ENCODE measurements at regions not wholly inside any gene's neighbourhood (a gene's known extent, or its start where the extent isn't known, plus 50 kb on each side); places are given as distances from the start of the nearest gene placed in this dataset.

DNA sequence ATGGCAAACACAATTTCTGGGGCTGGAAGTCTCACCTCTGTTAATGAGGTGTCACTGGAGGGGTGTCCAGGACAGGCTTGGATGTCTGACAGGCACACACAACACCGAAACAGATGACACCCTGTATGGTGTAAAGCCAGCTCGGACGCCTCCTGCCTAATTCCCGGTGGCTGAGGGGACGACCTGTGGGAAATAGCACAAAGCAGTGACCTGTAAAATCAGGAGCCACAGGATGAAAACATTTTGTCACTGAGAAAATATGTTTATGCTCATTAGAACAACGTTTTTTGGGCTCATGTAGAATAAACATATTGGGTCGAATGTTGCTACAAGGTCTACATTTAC lies 285.0 kb upstream of the RTL1 start:
- H3F3A ChIP-seq (ENCODE audit: insufficient read depth): no peaks in the 10 kb centered on the region
- H3K27ac ChIP-seq (ENCODE audit: low read depth, low read length): no peak overlapping the region
- no peak overlapping the region for H3K9ac ChIP-seq (ENCODE audit: low read length)
- no peaks in the 10 kb centered on the region for H3K9me2 ChIP-seq (replicated peaks; ENCODE audit: insufficient read depth, low read length)
- H4K20me1 ChIP-seq (ENCODE audit: low read depth, low read length): no peaks in the 10 kb centered on the region
- H3K4me3 ChIP-seq (ENCODE audit: insufficient read depth, low read length, poor library complexity, severe bottlenecking): no peak overlapping the region
- TF ChIP-seq, protein P1, sequence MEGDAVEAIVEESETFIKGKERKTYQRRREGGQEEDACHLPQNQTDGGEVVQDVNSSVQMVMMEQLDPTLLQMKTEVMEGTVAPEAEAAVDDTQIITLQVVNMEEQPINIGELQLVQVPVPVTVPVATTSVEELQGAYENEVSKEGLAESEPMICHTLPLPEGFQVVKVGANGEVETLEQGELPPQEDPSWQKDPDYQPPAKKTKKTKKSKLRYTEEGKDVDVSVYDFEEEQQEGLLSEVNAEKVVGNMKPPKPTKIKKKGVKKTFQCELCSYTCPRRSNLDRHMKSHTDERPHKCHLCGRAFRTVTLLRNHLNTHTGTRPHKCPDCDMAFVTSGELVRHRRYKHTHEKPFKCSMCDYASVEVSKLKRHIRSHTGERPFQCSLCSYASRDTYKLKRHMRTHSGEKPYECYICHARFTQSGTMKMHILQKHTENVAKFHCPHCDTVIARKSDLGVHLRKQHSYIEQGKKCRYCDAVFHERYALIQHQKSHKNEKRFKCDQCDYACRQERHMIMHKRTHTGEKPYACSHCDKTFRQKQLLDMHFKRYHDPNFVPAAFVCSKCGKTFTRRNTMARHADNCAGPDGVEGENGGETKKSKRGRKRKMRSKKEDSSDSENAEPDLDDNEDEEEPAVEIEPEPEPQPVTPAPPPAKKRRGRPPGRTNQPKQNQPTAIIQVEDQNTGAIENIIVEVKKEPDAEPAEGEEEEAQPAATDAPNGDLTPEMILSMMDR (IDR thresholded peaks at IDR 0.05; ENCODE audit: insufficient read depth, low read length, poor library complexity, severe bottlenecking): no peak
- TF ChIP-seq EZH2phosphoT487 (conservative IDR thresholded peaks at IDR 0.05; ENCODE audit: low read length): no peak
- no peaks in the 10 kb centered on the region for H3K9me3 ChIP-seq (ENCODE audit: insufficient read depth, low read length)
- H3K4me2 ChIP-seq (ENCODE audit: low read depth, low read length, poor library complexity, severe bottlenecking): no peak overlapping the region
- no peaks in the 10 kb centered on the region for H3K79me2 ChIP-seq (ENCODE audit: insufficient read depth, low read length)
- no peaks in the 10 kb centered on the region for H3K27me3 ChIP-seq (ENCODE audit: low read length)
- H2AFZ ChIP-seq (ENCODE audit: low read depth, low read length, severe bottlenecking): no peak overlapping the region
- no peaks in the 10 kb centered on the region for H3K36me3 ChIP-seq (ENCODE audit: low read length)

DNA sequence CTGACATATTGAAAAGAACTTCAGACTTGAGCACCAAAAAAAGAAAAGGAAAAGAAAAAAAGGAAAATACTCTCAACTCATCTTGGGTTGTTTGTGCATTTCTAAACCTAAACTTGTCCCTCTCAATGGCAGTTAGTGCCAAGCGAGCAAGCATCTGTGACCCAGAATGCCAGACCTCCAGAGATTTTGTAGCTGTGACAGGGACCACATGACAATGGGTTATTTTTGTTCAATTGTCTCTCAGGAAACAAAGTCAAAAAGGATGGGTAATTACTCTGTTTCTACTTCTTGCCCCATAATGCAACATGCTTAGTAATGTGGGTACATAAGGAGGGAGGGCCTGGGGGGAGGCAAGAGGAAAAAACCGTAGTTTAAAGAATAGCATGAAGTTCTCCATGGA lies 285.7 kb upstream of the RTL1 start:
- H2AFZ ChIP-seq (ENCODE audit: low read depth, low read length, severe bottlenecking): no peak overlapping the region
- H3K4me3 ChIP-seq (ENCODE audit: insufficient read depth, low read length, poor library complexity, severe bottlenecking): no peak overlapping the region
- no peaks in the 10 kb centered on the region for H3K79me2 ChIP-seq (ENCODE audit: insufficient read depth, low read length)
- no peaks in the 10 kb centered on the region for H3K36me3 ChIP-seq (ENCODE audit: low read length)
- H3K9me3 ChIP-seq (ENCODE audit: insufficient read depth, low read length): no peaks in the 10 kb centered on the region
- H3K9ac ChIP-seq (ENCODE audit: low read length): no peak overlapping the region
- no peak overlapping the region for H3K4me2 ChIP-seq (ENCODE audit: low read depth, low read length, poor library complexity, severe bottlenecking)
- no peaks in the 10 kb centered on the region for H3K27me3 ChIP-seq (ENCODE audit: low read length)
- no peak overlapping the region for H3K27ac ChIP-seq (ENCODE audit: low read depth, low read length)
- TF ChIP-seq, protein P1 (IDR thresholded peaks at IDR 0.05; ENCODE audit: insufficient read depth, low read length, poor library complexity, severe bottlenecking): no peak
- TF ChIP-seq EZH2phosphoT487 (conservative IDR thresholded peaks at IDR 0.05; ENCODE audit: low read length): no peak
- no peaks in the 10 kb centered on the region for H3F3A ChIP-seq (ENCODE audit: insufficient read depth)
- H4K20me1 ChIP-seq (ENCODE audit: low read depth, low read length): no peaks in the 10 kb centered on the region
- no peaks in the 10 kb centered on the region for H3K9me2 ChIP-seq (replicated peaks; ENCODE audit: insufficient read depth, low read length)

DNA sequence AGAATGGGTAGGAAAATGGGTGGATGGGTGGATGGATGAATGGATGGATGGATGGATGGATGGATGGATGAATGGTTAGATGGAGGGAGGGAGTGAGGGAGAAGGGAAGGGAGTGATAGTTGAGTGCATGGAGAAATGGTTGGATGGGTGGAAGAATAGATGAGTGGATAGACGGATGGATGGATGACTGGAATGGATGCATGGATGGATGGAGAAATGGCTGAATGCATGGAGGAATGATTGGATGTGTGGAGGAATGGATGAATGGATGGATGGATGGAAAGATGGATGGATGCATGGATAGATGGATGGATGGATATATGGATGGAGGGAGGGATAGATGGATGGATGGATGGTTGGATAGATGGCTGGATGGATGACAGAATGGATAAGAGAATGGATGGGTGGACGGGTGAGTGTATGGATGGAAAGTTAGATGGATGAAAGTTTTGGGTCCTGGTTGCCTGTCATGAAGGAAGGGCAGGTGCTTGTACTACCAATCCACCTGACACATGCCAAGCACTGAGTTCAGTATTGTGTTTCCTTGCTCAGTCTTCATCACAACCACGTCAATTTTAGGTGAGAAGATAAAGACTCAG lies 286.5 kb upstream of the RTL1 start:
- no peaks in the 10 kb centered on the region for H3F3A ChIP-seq (ENCODE audit: insufficient read depth)
- no peak overlapping the region for H3K9ac ChIP-seq (ENCODE audit: low read length)
- H3K9me3 ChIP-seq (ENCODE audit: insufficient read depth, low read length): no peaks in the 10 kb centered on the region
- TF ChIP-seq, protein P1 (IDR thresholded peaks at IDR 0.05; ENCODE audit: insufficient read depth, low read length, poor library complexity, severe bottlenecking): no peak
- no peaks in the 10 kb centered on the region for H3K27me3 ChIP-seq (ENCODE audit: low read length)
- H3K4me2 ChIP-seq (ENCODE audit: low read depth, low read length, poor library complexity, severe bottlenecking): no peak overlapping the region
- H3K27ac ChIP-seq (ENCODE audit: low read depth, low read length): no peak overlapping the region
- H2AFZ ChIP-seq (ENCODE audit: low read depth, low read length, severe bottlenecking): no peak overlapping the region
- H4K20me1 ChIP-seq (ENCODE audit: low read depth, low read length): no peaks in the 10 kb centered on the region
- no peaks in the 10 kb centered on the region for H3K79me2 ChIP-seq (ENCODE audit: insufficient read depth, low read length)
- no peaks in the 10 kb centered on the region for H3K9me2 ChIP-seq (replicated peaks; ENCODE audit: insufficient read depth, low read length)
- H3K4me3 ChIP-seq (ENCODE audit: insufficient read depth, low read length, poor library complexity, severe bottlenecking): no peak overlapping the region
- no peaks in the 10 kb centered on the region for H3K36me3 ChIP-seq (ENCODE audit: low read length)
